ENCODE measurements at regions not wholly inside any gene's neighbourhood (a gene's known extent, or its start where the extent isn't known, plus 50 kb on each side); places are given as distances from the start of the nearest gene placed in this dataset.

DNA sequence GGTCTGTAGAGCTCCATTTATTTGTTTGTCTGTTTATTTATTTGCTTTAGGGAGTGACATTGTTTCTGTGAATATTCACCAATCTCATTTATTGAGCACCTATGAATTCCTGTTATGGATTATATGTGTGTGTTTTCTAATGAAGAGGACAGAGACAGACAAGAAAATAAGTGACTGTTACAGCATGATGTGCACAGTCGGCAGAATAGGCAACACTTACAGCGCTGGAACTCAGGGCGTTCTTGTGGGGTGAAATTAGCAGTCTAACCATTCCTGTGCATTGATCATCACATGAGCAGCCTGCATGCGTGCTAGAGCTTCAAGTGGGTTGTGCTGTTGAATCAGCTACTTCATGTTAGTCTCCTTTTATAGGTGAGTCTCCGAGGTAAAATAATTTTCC lies 960.7 kb downstream of the SLC4A3 start:
- TF ChIP-seq, protein P1, sequence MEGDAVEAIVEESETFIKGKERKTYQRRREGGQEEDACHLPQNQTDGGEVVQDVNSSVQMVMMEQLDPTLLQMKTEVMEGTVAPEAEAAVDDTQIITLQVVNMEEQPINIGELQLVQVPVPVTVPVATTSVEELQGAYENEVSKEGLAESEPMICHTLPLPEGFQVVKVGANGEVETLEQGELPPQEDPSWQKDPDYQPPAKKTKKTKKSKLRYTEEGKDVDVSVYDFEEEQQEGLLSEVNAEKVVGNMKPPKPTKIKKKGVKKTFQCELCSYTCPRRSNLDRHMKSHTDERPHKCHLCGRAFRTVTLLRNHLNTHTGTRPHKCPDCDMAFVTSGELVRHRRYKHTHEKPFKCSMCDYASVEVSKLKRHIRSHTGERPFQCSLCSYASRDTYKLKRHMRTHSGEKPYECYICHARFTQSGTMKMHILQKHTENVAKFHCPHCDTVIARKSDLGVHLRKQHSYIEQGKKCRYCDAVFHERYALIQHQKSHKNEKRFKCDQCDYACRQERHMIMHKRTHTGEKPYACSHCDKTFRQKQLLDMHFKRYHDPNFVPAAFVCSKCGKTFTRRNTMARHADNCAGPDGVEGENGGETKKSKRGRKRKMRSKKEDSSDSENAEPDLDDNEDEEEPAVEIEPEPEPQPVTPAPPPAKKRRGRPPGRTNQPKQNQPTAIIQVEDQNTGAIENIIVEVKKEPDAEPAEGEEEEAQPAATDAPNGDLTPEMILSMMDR (IDR thresholded peaks at IDR 0.05) = no peak
- no peak for TF ChIP-seq POLR2A (IDR thresholded peaks at IDR 0.05)
